HPDE6-E6E7 (cell line): ENCODE measurements at regions not wholly inside any gene's neighbourhood (a gene's known extent, or its start where the extent isn't known, plus 50 kb on each side); places are given as distances from the start of the nearest gene placed in this dataset.

Experiments
- DNase-seq: peaks from one replicate; pipeline ENCODE4 v3.0.0; 2011; ENCODE audit warnings: missing footprints; ENCODE audit errors: extremely low spot score

- no peak for DNase-seq
Observed at GRCh38 chr11:45036733-45037132, 86.0 kb upstream of the TP53I11 start.

DNA sequence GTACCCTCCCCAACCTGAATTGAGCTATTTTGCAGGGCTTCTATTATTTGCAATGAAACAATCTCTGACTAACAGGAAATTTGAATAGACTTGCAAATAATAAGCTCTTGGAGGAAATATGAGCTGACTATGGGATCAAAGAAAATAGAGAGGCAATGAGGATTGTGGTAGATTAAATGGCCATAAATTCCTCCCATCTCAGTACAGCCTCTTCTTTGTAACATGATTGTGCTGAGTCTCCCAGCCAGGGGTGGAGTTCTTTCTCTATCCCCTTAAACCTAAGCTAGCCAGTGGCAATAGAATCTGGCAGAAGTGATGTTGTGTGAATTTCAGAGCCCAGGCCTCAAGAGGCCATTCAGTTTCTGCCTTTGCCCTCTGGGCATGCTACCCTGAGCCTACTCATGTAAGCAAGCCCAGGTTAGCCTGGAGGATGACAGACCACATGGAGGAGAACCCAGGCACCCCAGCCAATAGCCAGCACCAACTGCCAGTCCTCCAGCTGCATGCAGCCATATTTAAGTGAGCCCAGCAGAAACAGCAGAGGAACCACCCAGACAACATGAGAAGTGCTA is 86.8 kb upstream of the TP53I11 start:
- no peak for DNase-seq

GRCh38 chr11:45038923-45039322 is 88.2 kb upstream of the TP53I11 start:
- no peak for DNase-seq

DNA sequence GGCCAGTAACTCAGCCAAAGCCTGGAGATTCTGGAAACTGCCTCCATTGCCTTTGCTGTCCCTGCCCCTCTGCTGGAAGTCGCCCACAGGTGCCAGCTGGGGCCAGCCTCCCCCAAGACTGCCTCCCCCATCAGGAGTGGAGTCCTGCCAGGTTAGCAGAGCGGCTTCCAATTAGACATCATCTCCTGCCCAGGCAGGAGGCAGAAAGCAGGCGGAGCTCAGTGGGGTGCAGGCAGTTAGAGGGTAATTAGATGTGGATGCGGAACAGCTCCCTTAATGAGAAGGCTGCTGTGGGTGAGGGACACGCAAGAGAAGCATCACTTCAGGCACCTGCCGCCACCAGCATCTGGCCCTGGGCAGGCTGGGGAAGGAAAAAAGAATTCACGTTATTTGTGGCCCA is 90.9 kb upstream of the TP53I11 start:
- no peak for DNase-seq

DNA sequence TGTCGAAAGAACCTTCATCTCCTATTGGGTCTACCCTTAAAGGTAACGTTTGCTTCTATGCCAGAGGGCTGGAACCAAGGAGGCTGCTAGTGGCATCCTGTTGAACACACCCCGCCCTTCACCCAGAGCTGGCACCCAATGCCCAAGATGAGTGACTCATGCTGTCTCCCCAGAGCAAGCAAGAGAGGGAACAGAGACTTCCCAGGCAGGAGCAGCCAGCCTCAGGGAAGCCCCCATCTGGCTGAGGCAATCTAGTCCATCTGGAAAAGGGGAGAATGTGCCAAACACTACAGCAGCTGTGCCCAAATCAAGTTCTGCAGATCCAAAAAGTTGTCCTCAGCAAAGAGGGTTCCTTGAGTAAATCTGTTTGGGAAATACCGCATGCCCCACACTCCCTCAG is 91.9 kb upstream of the TP53I11 start:
- peak; percentile 36 for DNase-seq

DNA sequence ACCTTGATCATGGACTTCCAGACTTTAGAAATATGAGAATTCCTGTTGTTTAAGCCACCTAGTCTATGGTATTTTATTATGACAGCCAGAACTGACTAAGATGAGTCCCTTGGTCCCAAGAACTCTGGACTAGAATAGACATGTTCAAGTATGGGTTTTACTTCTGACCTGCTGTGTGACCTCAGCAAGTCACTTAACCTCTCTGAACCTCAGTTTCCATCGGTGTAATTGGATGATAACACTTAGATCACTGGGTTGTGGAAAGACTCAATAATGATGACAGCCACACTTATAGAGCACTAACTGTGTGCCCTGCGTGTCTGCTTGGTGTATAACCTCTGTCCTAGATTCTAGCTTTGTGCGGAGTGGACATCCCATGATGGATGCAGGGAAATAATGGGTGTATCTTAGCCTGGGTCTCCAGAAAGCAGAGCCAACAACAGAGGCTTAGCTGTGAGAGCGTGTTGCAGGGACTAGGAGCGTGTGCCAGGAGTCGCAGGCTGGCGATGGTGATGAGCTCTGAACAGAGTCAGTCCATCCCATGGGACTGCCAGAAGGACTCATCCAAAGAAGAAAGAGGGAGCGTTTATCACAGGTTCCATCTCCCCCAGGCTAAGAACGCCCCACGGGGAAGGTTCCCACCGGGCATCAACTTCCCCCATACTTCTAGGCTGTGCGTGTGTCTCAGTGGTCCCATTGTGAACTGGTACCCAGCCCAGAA is 93.2 kb upstream of the TP53I11 start:
- DNase-seq = no peak

DNA sequence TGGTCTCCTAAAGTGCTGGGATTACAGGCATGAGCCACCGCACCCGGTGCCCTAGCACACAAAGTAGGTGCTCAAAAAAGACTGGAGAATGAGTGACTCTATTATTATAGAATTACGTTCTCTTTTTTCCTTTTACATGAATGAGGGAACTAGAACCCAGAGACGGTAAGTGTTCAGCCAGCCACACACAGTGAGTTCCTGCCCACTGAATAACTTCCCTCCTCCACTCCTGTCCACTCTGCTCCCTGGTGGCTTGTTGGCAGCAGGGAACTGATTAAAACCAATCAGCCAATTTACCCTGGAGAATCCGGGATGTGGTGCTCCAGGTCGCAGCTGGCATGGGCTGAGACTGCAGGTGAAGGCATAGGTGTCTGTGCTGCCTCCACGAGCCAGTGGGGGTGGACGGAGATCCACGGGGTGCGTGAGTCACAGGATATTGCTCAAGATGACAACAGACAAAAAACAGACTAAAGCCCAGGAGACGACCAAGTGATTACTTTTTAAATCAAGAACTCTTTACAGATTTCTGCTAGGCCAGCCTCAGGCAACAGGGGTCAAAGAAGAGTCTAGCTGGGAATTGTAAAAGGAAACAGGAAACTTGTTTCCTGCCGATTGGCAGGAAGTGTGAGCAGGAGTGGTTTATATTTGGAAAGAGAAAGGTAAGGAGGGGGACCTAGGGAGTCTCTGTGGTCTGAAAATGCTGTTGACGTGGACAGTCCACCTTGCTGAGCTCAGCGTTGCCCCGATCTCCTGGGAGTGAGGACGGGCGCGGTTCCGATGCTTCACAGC is 95.2 kb upstream of the TP53I11 start:
- peak; percentile 82 for DNase-seq

DNA sequence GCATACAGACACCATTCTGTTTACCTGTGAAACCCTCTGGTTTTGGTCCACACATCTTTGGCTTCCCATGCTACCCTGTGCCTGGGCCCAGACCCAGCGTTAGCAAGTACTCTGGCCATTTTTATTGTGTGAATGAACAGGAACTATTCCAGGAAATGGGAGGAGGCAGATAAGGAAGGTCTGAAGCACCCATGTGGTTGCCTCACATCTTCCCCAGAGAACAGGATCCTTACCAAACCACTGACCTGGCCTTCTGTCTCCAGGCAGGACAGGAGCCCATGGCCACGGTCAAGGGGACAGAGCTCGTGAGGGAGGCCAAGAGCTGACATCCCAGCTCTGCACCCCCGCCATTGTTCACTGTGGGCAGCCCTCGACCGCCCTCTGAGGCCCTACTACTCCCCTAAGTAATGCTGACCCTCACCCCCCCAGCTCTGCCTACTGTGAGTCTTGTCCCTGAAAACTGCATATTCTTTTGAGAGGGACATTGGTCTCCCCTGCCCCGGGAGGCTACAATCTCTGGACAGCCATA is 97.7 kb upstream of the TP53I11 start:
- DNase-seq = no peak

DNA sequence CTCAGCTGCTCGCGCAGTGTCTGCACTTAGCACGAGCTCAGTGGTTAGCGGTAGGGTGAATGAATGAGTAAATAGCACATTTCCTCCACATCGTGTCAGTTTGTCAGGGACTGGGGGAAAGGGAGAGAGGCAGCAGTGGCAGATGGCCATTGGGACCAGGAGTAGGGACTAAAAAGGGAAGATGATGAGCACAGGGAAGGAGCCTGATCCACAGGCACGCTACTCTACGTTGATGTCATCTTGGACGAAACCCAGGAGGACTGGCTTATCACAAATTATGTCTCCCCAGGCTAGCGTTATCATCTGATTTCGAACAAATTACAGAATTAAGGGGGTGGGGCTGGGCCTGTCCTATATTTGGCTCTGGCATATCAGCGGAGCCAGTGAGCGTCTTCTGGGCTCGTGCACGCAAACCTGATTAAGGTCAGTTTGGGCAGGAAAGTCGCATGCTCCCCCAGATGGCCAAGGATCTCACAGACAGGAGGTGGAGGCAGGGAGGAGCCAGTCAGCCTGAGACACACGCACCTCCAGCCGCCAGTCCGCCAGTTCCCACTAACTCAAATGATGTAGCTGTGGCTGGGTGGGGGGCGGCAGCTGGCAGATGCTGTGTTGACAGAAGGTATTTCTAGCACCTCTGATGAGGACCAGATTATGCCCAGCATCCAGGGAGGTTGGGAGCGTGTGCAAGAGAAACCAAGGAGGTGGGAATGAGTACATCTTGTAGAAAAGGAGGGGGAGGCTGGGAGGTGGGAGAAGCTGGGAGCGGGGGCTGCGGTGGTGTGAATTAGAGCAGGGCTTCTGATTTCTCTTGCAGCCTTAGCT is 97.4 kb upstream of the PRDM11 start:
- DNase-seq = no peak

- DNase-seq = no peak
Observed at GRCh38 chr11:45050111-45050510, 96.3 kb upstream of the PRDM11 start.

DNA sequence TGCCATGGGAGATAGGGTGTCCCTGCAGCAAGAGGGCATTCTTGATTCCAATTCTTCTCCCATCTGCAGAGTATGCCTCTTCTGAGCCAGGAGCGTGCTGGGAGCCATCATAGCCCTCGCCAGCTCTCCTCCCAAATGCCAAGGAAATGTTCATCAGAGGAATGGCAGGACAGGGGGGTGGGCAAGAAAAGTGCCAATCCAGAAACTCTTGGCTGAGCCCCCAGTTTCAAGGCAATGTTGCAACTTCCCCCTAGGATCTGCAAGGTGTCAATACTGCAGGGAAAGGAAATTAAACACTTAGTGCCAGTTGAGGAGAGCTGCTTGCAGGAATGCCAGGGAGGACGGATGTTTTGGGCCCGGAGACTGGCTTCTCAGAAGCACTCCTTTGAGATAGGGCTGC is 94.8 kb upstream of the PRDM11 start:
- DNase-seq = no peak

GRCh38 chr11:45052361-45052760 is 94.1 kb upstream of the PRDM11 start:
- no peak for DNase-seq

- DNase-seq = no peak
Observed at GRCh38 chr11:45053736-45054446, 92.5 kb upstream of the PRDM11 start.

- DNase-seq = no peak
Observed at GRCh38 chr11:45054956-45055355, 91.5 kb upstream of the PRDM11 start.

GRCh38 chr11:45056529-45056928 is 89.9 kb upstream of the PRDM11 start:
- no peak for DNase-seq

GRCh38 chr11:45057938-45058646 is 88.3 kb upstream of the PRDM11 start:
- no peak for DNase-seq

GRCh38 chr11:45058647-45058950 is 87.8 kb upstream of the PRDM11 start:
- DNase-seq = no peak

DNA sequence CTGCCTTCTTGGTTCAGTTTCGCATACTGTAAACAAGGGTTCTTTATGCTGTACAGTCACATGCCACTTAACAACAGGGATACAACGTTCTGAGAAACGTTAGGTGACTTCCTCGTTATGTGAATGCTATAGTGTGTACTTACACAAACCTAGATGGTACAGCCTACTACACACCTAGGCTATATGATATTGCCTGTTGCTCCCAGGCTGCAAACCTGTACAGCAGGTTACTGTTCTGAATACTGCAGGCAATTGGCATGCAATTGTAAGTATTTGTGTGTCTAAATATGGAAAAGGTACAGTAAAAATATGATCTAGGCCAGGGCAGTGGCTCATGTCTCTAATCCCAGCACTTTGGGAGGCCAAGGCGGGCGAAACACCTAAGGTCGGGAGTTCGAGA is 85.7 kb upstream of the PRDM11 start:
- no peak for DNase-seq

DNA sequence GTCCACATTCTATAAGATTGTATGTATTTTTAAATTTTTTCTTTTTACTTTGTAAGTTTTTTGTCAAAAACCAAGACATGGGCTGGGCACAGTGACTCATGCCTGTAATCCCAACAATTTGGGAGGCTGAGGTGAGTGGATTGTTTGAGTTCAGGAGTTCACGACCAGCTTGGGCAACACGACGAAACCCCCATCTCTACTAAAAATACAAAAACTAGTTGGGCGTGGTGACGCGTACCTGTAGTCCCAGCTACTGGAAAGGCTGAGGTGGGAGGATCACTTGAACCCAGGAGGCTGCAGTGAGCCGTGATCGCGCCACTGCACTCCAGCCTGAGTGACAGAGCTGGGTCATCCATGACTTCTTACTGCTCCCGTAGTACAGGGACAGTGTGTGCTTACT is 84.8 kb upstream of the PRDM11 start:
- no peak for DNase-seq

- no peak for DNase-seq
Observed at GRCh38 chr11:45062115-45062514, 84.3 kb upstream of the PRDM11 start.
